Endodermal cell (in vitro differentiated cells): ENCODE measurements at regions not wholly inside any gene's neighbourhood (a gene's known extent, or its start where the extent isn't known, plus 50 kb on each side); places are given as distances from the start of the nearest gene placed in this dataset.

Source experiments
- DNase-seq: peaks from one replicate; pipeline ENCODE4 v3.0.0-alpha.2; 2017
- H3K27ac ChIP-seq: 2 replicates; pipeline ENCODE4 v1.5.1; 2013; ENCODE audit warnings: mild to moderate bottlenecking, low read depth, low read length, moderate library complexity
- H3K27me3 ChIP-seq: 2 replicates; pipeline ENCODE4 v1.6.1; 2013; ENCODE audit warnings: mild to moderate bottlenecking, low read length, moderate library complexity; ENCODE audit not compliant: insufficient read depth, control insufficient read depth, poor library complexity, severe bottlenecking
- H3K36me3 ChIP-seq: 2 replicates; pipeline ENCODE4 v1.7.0; 2013; ENCODE audit warnings: mild to moderate bottlenecking, low read length, moderate library complexity; ENCODE audit not compliant: control insufficient read depth, insufficient read depth
- H3K4me1 ChIP-seq: one replicate; pipeline ENCODE4 v1.7.0; 2013; ENCODE audit warnings: low read length; ENCODE audit not compliant: control insufficient read depth, insufficient read depth
- H3K4me3 ChIP-seq: 2 replicates; pipeline ENCODE4 v1.5.1; 2013; ENCODE audit warnings: mild to moderate bottlenecking, low read length, moderate library complexity
- H3K9ac ChIP-seq: 2 replicates; pipeline ENCODE4 v1.6.1; 2013; ENCODE audit warnings: mild to moderate bottlenecking, low read length, moderate library complexity; ENCODE audit not compliant: poor library complexity, severe bottlenecking; ENCODE audit errors: extremely low read depth
- H3K9me3 ChIP-seq: 2 replicates; pipeline ENCODE4 v1.6.1; 2013; ENCODE audit warnings: mild to moderate bottlenecking, low read length, moderate library complexity; ENCODE audit not compliant: control insufficient read depth
- H3K27ac Mint-ChIP-seq: 2 replicates; pipeline ENCODE4 v1.8.0; 2020; ENCODE audit warnings: mixed read lengths
- H3K27me3 Mint-ChIP-seq: 2 replicates; pipeline ENCODE4 v1.8.0; 2021; ENCODE audit warnings: mild to moderate bottlenecking, mixed read lengths; ENCODE audit not compliant: insufficient read depth
- H3K36me3 Mint-ChIP-seq: 2 replicates; pipeline ENCODE4 v1.8.0; 2020; ENCODE audit warnings: low read depth, mixed read lengths
- H3K4me1 Mint-ChIP-seq: 2 replicates; pipeline ENCODE4 v1.8.0; 2020; ENCODE audit warnings: mixed read lengths
- H3K4me3 Mint-ChIP-seq: 2 replicates; pipeline ENCODE4 v1.8.0; 2020; ENCODE audit warnings: mild to moderate bottlenecking, moderate library complexity, mixed read lengths
- H3K9me3 Mint-ChIP-seq: 2 replicates; pipeline ENCODE4 v1.8.0; 2020; ENCODE audit warnings: mild to moderate bottlenecking, mixed read lengths
- WGBS, 2 experiments: methylation state at CpG; one replicate each; pipeline versions ENCODE4 v1.1.5 to v1.1.7; 2013; ENCODE audit warnings: missing lambda C conversion rate in 2 of 2, mixed read lengths in 1 of 2; ENCODE audit not compliant: insufficient coverage in 1 of 2, insufficient read length in 1 of 2; 5-methylcytosine and 5-hydroxymethylcytosine counted together
- TF ChIP-seq, protein P1 (sequence below): fragments of 200-600 bp; sonication (generic); conservative IDR thresholded peaks from 2 replicates; pipeline ENCODE4 v1.5.0; 2021; ENCODE audit warnings: antibody characterized with exemption, mild to moderate bottlenecking

DNA sequence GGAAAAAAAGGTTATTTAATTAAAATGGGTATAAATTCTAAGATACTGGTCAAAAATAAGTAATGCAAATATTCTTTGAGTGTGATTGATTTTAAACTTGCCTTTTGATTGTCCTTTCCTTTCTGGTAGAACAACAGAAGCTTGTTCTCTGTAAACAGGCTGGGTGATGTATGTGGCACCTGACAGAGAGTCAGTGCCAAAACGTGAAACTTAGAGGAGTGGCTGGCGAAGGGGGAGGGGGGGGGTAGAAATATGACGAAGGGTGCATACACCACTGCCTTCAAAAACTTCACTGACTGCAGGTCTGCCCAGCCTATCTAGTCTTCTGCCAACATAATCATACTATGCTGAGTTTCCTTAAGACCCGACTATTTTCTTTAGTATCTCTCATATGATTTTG, 629.8 kb upstream of the SEMA6A start:
- peaks cover 38% of the 10 kb centered on the region for H3K4me1 Mint-ChIP-seq
- Histone ChIP-seq H3K36me3 (no peaks in the 10 kb centered on the region), H3K9me3 (peaks cover 2% of the 10 kb centered on the region), H3K27me3 (no peaks in the 10 kb centered on the region), H3K9ac (no peak overlapping the region), H3K4me1 (peaks cover 11% of the 10 kb centered on the region), H3K4me3 (no peak overlapping the region), H3K27ac (no peak overlapping the region)
- TF ChIP-seq, protein P1, sequence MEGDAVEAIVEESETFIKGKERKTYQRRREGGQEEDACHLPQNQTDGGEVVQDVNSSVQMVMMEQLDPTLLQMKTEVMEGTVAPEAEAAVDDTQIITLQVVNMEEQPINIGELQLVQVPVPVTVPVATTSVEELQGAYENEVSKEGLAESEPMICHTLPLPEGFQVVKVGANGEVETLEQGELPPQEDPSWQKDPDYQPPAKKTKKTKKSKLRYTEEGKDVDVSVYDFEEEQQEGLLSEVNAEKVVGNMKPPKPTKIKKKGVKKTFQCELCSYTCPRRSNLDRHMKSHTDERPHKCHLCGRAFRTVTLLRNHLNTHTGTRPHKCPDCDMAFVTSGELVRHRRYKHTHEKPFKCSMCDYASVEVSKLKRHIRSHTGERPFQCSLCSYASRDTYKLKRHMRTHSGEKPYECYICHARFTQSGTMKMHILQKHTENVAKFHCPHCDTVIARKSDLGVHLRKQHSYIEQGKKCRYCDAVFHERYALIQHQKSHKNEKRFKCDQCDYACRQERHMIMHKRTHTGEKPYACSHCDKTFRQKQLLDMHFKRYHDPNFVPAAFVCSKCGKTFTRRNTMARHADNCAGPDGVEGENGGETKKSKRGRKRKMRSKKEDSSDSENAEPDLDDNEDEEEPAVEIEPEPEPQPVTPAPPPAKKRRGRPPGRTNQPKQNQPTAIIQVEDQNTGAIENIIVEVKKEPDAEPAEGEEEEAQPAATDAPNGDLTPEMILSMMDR: no peak
- H3K27me3 Mint-ChIP-seq: no peaks in the 10 kb centered on the region
- WGBS, 2 experiments: 93% methylated on average over 3 of the region's 4 CpGs; no CpG with 5 or more reads in 1 of the 2 experiments
- peaks cover 2% of the 10 kb centered on the region for H3K9me3 Mint-ChIP-seq
- no peak for DNase-seq
- H3K4me3 Mint-ChIP-seq: no peak overlapping the region
- no peak overlapping the region for H3K27ac Mint-ChIP-seq
- H3K36me3 Mint-ChIP-seq: no peaks in the 10 kb centered on the region

DNA sequence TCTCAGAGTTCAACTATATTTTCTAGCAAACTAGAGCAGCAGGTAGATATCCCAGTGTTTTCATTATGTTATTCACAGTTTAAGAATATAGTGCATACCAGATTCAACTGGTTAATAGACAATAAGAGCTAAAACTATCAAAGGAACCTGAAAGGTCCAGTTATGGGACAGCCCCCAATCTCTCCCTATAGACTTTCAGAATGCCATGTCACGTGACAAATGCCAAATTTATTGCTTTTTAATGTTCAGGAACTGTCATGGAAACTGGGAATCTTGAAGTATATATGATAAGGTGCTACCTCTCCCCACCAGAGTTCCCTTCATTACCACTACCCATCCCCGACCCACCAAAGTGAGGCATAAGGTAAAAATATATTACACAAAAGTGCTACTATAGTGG, 629.0 kb upstream of the SEMA6A start:
- 92% methylated on average over 1 of the region's 2 CpGs; no CpG with 5 or more reads in 1 of the 2 experiments for WGBS, 2 experiments
- no peak overlapping the region for H3K4me3 Mint-ChIP-seq
- H3K9ac ChIP-seq: no peak overlapping the region
- peaks cover 38% of the 10 kb centered on the region for H3K4me1 Mint-ChIP-seq
- H3K27ac ChIP-seq: no peak overlapping the region
- no peaks in the 10 kb centered on the region for H3K27me3 Mint-ChIP-seq
- TF ChIP-seq, protein P1: no peak
- peaks cover 11% of the 10 kb centered on the region for H3K4me1 ChIP-seq
- no peaks in the 10 kb centered on the region for H3K27me3 ChIP-seq
- no peak for DNase-seq
- no peaks in the 10 kb centered on the region for H3K9me3 ChIP-seq
- H3K4me3 ChIP-seq: no peak overlapping the region
- no peak overlapping the region for H3K27ac Mint-ChIP-seq
- no peaks in the 10 kb centered on the region for H3K36me3 ChIP-seq
- no peaks in the 10 kb centered on the region for H3K36me3 Mint-ChIP-seq
- H3K9me3 Mint-ChIP-seq: no peaks in the 10 kb centered on the region

DNA sequence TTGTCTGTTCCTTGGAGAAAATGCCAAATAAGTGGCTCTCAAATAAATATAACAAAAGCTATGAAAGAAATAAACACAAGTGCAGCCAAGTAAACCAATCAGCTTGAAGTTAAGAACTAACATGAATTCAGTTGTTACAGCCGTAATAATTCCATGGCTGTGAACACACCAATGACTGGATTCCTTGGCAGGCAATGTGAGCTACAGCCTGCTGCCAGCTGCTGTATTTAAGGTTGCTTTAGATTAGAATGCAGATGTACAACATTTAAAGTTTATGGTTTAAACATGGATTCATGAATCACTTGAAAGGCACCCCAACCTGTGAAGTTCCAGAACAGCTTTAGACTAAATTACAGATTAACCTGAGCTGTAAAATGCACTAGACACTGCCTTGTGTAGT, 626.4 kb upstream of the SEMA6A start:
- no peak overlapping the region for H3K4me3 Mint-ChIP-seq

More for the DNA sequence above, 626.4 kb upstream of the SEMA6A start:
- H3K9me3 Mint-ChIP-seq: peaks cover 3% of the 10 kb centered on the region
- H3K36me3 ChIP-seq: no peaks in the 10 kb centered on the region
- no peak overlapping the region for H3K4me3 ChIP-seq
- no peak overlapping the region for H3K27ac Mint-ChIP-seq
- H3K9ac ChIP-seq: no peak overlapping the region
- H3K4me1 ChIP-seq: peaks cover 6% of the 10 kb centered on the region
- TF ChIP-seq, protein P1: no peak
- WGBS, 2 experiments: 98 to 100% methylated on average over 1 of the region's 1 CpG
- no peaks in the 10 kb centered on the region for H3K9me3 ChIP-seq
- no peaks in the 10 kb centered on the region for H3K27me3 Mint-ChIP-seq
- peaks cover 19% of the 10 kb centered on the region for H3K4me1 Mint-ChIP-seq
- no peak for DNase-seq
- H3K27me3 ChIP-seq: no peaks in the 10 kb centered on the region
- no peaks in the 10 kb centered on the region for H3K36me3 Mint-ChIP-seq
- no peak overlapping the region for H3K27ac ChIP-seq
